ENCODE measurements at regions not wholly inside any gene's neighbourhood (a gene's known extent, or its start where the extent isn't known, plus 50 kb on each side); places are given as distances from the start of the nearest gene placed in this dataset.

DNA sequence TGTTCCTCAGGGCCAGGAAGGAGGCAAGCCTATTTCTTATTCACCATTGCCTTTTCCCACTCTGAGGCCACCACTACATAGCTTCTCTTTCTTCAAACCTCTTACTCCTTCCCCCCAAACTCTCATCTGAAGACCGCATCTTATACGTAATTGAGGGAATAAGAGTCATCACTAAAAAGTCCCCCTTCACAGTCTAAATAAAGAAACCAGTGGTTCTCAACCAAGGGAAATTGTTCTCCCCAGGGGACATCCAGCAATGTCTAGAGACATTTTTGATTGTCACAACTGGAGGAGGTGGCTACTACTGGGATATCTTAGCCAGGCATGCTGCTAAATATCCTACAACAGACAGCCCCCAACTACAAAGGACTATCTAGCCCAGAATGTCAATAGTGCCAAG, 327.6 kb upstream of the CNR1 start:
- TF ChIP-seq PAX8 (CRISPR knock-in tag; IDR thresholded peaks at IDR 0.05; ENCODE audit: borderline replicate concordance), result no peak
- TF ChIP-seq MAZ (IDR thresholded peaks at IDR 0.05; ENCODE audit: borderline replicate concordance, low read depth, low read length), result no peak
- TF ChIP-seq MAZ (CRISPR knock-in tag; IDR thresholded peaks at IDR 0.05; ENCODE audit: low read depth), result no peak
